ENCODE measurements at regions not wholly inside any gene's neighbourhood (a gene's known extent, or its start where the extent isn't known, plus 50 kb on each side); places are given as distances from the start of the nearest gene placed in this dataset.

DNA sequence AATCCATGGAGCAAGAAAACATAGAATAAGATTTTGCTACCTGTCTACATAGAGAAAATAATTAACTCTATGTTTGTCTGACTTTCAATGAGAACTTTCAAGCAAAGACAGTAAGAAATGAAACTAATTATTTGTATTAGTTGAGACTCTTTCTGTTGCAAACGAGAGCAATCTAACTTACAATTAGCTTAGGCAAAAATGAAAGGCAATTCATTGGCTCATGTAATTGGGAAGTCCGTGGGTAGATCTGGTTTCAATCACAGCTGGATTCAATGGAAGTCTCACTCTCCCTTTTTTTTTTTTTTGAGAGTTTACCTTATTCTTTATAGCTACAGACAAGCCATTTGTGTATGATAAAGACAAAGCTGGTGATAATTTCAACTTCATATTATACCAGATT is 68.2 kb upstream of the STXBP5 start:
- DNase-seq: no peak
- WGBS, 2 donors: 64 to 68% methylated on average over 2 of the region's 2 CpGs
- Histone ChIP-seq H3K27me3 (no peaks in the 10 kb centered on the region), H3K9me3 (no peaks in the 10 kb centered on the region), H3K4me3 (no peak overlapping the region), H3K36me3 (ENCODE audit: low read depth, missing control alignments) (no peaks in the 10 kb centered on the region), H3K4me1 (no peaks in the 10 kb centered on the region), H3K27ac (no peak overlapping the region)
- intact Hi-C loops (cut with DNase I; ENCODE audit: low total_unique reads): no loop called here
- TF ChIP-seq POLR2A (IDR thresholded peaks at IDR 0.05): no peak
- TF ChIP-seq, protein P1, sequence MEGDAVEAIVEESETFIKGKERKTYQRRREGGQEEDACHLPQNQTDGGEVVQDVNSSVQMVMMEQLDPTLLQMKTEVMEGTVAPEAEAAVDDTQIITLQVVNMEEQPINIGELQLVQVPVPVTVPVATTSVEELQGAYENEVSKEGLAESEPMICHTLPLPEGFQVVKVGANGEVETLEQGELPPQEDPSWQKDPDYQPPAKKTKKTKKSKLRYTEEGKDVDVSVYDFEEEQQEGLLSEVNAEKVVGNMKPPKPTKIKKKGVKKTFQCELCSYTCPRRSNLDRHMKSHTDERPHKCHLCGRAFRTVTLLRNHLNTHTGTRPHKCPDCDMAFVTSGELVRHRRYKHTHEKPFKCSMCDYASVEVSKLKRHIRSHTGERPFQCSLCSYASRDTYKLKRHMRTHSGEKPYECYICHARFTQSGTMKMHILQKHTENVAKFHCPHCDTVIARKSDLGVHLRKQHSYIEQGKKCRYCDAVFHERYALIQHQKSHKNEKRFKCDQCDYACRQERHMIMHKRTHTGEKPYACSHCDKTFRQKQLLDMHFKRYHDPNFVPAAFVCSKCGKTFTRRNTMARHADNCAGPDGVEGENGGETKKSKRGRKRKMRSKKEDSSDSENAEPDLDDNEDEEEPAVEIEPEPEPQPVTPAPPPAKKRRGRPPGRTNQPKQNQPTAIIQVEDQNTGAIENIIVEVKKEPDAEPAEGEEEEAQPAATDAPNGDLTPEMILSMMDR (IDR thresholded peaks at IDR 0.05): no peak

DNA sequence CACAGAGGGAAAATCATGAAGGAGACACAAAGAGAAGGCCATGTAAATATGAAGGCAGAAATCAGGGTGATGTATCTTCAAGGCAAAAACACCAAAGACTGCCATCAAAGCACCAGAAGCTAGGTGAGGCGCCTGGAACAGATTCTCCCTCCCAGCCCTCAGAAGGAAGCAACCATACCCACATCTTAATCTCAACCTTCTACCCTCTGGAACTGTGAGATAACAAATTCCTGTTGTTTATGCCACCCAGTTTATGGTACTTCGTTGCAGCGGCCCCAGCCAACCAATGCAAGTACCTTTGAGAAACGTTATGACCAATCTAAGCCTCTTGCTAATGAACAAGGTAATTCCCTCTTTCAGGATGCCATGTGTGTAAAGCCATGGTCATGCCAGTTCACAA is 66.2 kb upstream of the STXBP5 start:
- Histone ChIP-seq H3K4me1 (no peaks in the 10 kb centered on the region), H3K36me3 (ENCODE audit: low read depth, missing control alignments) (no peaks in the 10 kb centered on the region), H3K9me3 (no peaks in the 10 kb centered on the region), H3K4me3 (no peak overlapping the region), H3K27ac (no peak overlapping the region), H3K27me3 (no peaks in the 10 kb centered on the region)
- intact Hi-C loops (cut with DNase I; ENCODE audit: low total_unique reads): no loop called here
- TF ChIP-seq POLR2A (IDR thresholded peaks at IDR 0.05): no peak
- TF ChIP-seq, protein P1 (IDR thresholded peaks at IDR 0.05): no peak
- 90 to 93% methylated on average over 4 of the region's 4 CpGs for WGBS, 2 donors
- DNase-seq: no peak

DNA sequence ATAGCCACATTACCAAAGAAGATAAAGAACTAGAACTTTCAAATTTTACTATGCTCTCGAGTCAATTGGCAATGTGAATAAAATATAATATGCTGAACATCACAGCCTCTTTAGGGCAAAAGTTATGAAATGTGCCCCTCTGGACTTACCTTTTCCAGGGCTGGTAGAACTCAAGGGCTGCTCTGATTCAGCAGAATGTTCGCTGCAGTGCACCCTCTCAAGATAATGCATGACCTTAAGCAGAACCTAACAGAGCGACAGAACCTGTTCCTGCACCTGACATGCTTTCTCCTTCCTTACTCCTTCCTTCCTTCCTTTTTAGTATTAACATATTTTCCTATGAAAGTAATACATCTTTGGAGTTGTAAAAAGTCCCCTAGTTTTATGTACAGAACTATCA is 65.4 kb upstream of the STXBP5 start:
- intact Hi-C loops (cut with DNase I; ENCODE audit: low total_unique reads): no loop called here
- TF ChIP-seq POLR2A (IDR thresholded peaks at IDR 0.05): no peak
- TF ChIP-seq, protein P1 (IDR thresholded peaks at IDR 0.05): no peak
- H3K36me3 ChIP-seq (ENCODE audit: low read depth, missing control alignments): no peaks in the 10 kb centered on the region
- no peak for DNase-seq
- H3K4me1 ChIP-seq: no peaks in the 10 kb centered on the region
- WGBS, 2 donors: 86 to 90% methylated on average over 3 of the region's 3 CpGs
- H3K9me3 ChIP-seq: no peaks in the 10 kb centered on the region
- H3K27me3 ChIP-seq: no peaks in the 10 kb centered on the region
- H3K27ac ChIP-seq: no peak overlapping the region
- no peak overlapping the region for H3K4me3 ChIP-seq

DNA sequence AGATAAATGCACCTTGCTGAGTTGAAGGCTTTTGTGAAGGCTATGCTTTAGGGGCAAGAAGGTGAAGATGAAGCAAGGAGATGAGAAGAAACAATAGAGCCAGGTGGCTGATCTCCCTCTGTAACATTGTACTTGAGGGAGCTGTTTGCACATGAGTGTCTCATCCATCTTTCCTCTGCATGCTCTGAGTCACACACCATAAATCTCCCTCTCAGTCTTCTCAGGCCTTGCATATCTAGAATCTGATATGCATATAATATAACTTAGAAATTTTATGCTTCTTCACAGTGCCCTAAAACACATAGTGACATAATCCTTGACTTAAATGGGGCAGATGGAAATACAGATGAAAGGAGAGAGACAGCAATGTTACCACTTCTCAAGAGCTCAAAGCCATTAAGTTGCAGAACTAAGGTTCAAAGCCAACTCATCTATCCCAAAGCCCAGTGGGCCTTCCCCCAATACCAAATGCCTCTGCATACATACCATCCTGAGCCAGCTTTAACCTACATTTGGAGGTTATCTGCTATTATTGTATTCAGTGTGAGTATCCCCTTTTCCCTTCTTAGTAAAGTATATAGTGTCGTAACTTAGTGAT is 62.4 kb upstream of the STXBP5 start:
- WGBS, 2 donors: 90 to 100% methylated on average over 1 of the region's 1 CpG
- no peak for TF ChIP-seq POLR2A (IDR thresholded peaks at IDR 0.05)
- TF ChIP-seq, protein P1 (IDR thresholded peaks at IDR 0.05): no peak
- Histone ChIP-seq H3K27ac (no peak overlapping the region), H3K27me3 (no peaks in the 10 kb centered on the region), H3K4me1 (no peaks in the 10 kb centered on the region), H3K36me3 (ENCODE audit: low read depth, missing control alignments) (no peaks in the 10 kb centered on the region), H3K9me3 (no peaks in the 10 kb centered on the region), H3K4me3 (no peak overlapping the region)
- intact Hi-C loops (cut with DNase I; ENCODE audit: low total_unique reads): no loop called here
- DNase-seq: no peak

DNA sequence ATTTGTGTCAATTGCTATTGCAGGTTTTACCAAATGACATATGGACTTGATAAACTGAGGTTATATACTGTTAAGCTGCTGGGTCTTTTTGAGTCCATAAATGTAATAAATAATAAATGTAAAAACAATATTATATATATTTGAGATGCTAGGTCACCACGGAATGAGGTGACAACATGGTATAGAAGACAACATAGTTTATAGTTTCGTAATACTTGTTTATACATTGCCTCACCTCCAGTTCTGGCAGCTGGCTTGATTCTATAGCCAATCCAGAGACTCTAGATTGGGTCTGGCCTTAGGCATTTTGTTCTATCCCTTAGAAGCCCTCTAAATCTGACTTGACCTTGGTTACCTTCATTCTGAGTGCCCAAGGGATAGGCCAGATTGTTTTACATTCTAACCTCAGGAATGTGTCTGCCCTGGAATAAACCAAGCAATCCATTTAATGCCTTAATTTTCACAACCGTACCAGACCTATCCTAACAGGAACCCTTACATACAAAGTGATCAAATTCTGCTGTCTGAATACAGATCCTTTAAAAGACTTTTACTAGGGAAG is 61.5 kb upstream of the STXBP5 start:
- Histone ChIP-seq H3K9me3 (no peaks in the 10 kb centered on the region), H3K27ac (no peak overlapping the region), H3K4me1 (no peaks in the 10 kb centered on the region), H3K4me3 (no peak overlapping the region), H3K27me3 (no peaks in the 10 kb centered on the region), H3K36me3 (ENCODE audit: low read depth, missing control alignments) (no peaks in the 10 kb centered on the region)
- WGBS, 2 donors: 93 to 94% methylated on average over 3 of the region's 3 CpGs
- intact Hi-C loops (cut with DNase I; ENCODE audit: low total_unique reads): no loop called here
- TF ChIP-seq POLR2A (IDR thresholded peaks at IDR 0.05): no peak
- TF ChIP-seq, protein P1 (IDR thresholded peaks at IDR 0.05): no peak
- no peak for DNase-seq
